ENCODE measurements at regions not wholly inside any gene's neighbourhood (a gene's known extent, or its start where the extent isn't known, plus 50 kb on each side); places are given as distances from the start of the nearest gene placed in this dataset.
"Not testable (repeated sequence)": the region's sequence is repeated elsewhere in the genome, so short reads cannot be mapped to it uniquely, and the experiment has no call there.

DNA sequence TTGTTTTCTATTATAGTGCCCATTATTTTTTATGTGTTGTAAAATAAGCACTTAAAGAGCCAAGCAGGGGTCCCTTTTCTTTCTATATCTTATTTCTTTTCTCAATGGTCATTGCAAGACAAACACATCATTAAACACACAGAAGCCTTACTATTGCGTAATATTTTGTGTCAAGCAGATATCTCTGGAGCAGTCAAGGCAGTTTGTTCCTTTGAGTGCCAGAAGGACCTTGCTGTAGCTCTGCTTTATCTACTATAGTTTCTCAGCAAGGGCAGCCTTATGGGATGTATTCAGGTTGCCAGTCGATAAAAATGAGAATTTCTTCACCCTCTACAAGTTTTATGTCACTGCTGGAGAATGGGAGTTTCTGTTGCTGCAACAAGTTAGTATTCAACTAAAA is 319.3 kb downstream of the TDRD3 start:
- DNase-seq (ENCODE audit: low read depth in 4 of 4, low spot score in 3 of 4), result no peak

- DNase-seq (ENCODE audit: low read depth in 4 of 4, low spot score in 3 of 4), result no peak
These were observed 310.9 kb downstream of the TDRD3 start for GRCh38 chr13:60707878-60708277.

GRCh38 chr13:60701895-60702294 is 304.9 kb downstream of the TDRD3 start:
- no peak for DNase-seq (ENCODE audit: low read depth in 4 of 4, low spot score in 3 of 4)

DNA sequence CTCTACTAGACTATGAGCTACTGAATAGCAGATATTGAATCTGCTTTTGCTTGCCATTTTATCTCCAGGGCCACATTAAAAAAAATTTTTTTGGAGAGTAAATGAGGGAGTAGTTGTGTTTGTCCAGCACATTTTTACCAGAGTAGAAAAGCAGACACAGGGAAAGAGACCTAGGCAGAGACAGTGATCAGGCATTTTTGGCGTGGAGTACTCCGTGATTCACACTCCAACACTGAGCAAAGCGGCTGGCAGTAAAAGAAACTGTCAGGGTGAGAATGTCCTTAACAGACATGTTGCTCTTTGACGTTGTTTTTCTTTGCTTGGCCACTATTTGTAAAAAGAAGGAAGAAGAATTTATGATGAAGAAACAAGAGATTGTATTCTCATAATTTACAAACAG is 304.0 kb downstream of the TDRD3 start:
- no peak for DNase-seq (ENCODE audit: low read depth in 4 of 4, low spot score in 3 of 4)

DNA sequence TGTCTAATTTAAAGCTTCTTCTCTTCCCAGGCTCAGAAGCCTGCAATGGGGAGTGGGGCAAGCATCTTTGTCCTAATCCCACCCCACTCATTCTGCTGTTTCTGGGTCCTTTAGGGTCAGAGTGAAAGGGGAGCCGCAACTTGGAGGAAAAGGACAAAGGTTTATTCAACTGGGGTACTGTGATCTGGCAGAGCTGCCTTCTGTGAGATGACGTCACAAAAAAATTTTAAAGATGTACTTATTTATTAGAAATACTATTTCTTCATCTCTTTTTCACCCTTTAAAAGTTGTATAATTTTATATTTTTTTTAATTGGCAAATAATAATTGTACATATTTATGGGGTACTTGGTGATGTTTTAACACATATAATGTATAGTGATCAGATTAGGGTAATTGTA is 302.6 kb downstream of the TDRD3 start:
- no peak for DNase-seq (ENCODE audit: low read depth in 4 of 4, low spot score in 3 of 4)

- no peak for DNase-seq (ENCODE audit: low read depth in 4 of 4, low spot score in 3 of 4)
These were observed 299.6 kb downstream of the TDRD3 start for GRCh38 chr13:60696602-60697001.

- DNase-seq (ENCODE audit: low read depth in 4 of 4, low spot score in 3 of 4), result no peak
These were observed 294.2 kb downstream of the TDRD3 start for GRCh38 chr13:60691268-60691667.

- DNase-seq (ENCODE audit: low read depth in 4 of 4, low spot score in 3 of 4), result no peak
These were observed 293.6 kb downstream of the TDRD3 start for GRCh38 chr13:60690604-60691003.

GRCh38 chr13:60689571-60689970 is 292.6 kb downstream of the TDRD3 start:
- DNase-seq (ENCODE audit: low read depth in 4 of 4, low spot score in 3 of 4), result no peak

GRCh38 chr13:60689076-60689475 is 292.1 kb downstream of the TDRD3 start:
- no peak for DNase-seq (ENCODE audit: low read depth in 4 of 4, low spot score in 3 of 4)

GRCh38 chr13:60679928-60680694 is 283.1 kb downstream of the TDRD3 start:
- DNase-seq (ENCODE audit: low read depth in 4 of 4, low spot score in 3 of 4), result peak in 1 of 4 donors; percentile 8

DNA sequence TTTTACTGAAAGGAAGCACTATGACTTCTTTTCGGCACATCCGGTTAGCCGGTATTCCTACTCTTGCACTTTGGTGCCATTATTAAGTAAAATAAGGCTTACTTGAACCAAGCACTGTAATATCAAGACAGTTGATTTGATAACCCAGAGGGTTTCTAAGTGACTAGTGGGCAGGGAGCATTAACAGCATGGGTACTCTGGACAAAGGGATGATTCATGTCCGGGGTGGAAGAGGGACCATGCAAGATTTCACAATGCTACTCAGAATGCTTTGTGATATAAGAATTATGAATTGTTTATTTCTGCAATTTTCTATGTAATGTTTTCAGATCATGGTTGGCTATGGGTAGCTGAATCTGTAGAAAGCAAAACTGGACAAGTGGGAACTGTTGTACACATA is 282.1 kb downstream of the TDRD3 start:
- DNase-seq (ENCODE audit: low read depth in 4 of 4, low spot score in 3 of 4), result no peak

DNA sequence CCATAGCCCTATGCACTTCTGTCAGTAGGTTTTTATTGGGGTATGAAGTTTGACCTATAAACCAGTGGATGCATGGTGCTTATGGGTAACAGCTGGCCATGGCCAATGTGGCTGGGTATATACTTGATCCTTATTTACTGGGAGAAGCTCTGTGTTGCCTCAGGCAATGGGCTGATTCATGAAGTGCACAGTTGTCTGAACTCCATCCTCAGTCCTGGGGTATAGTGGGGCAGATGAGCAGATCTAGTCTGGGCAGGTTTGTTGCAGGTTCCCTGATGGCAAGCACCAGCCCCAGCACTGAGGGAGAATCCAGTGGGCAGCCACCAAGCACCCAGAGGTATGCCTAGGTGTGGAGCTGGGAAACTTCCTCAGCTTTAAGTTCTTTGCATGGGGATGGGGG is 274.4 kb downstream of the TDRD3 start:
- no peak for DNase-seq (ENCODE audit: low read depth in 4 of 4, low spot score in 3 of 4)

GRCh38 chr13:60663788-60664187 is 266.8 kb downstream of the TDRD3 start:
- no peak for DNase-seq (ENCODE audit: low read depth in 4 of 4, low spot score in 3 of 4)

- no peak for DNase-seq (ENCODE audit: low read depth in 4 of 4, low spot score in 3 of 4)
These were observed 265.6 kb downstream of the TDRD3 start for GRCh38 chr13:60662595-60662994.

DNA sequence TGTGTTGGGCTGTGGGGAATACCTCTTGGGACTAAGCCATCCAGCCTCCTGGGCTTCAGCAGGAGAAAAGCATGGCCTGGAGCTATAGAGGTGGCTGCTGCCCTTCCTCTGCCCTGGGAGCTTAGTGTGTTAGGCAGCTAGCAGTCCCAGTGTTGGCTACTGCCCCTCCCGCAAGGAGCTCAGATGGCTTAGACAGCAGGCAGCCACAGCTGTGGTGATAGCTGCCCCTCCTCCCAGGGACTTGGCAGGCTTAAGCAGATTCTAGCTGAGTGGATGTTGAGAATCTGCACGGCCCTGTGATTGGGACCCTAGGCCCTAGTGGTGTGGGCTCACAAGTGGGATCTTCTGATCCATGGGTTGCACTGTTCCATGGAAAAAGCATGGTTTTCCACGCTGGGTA is 264.5 kb downstream of the TDRD3 start:
- DNase-seq (ENCODE audit: low read depth in 4 of 4, low spot score in 3 of 4), result no peak

DNA sequence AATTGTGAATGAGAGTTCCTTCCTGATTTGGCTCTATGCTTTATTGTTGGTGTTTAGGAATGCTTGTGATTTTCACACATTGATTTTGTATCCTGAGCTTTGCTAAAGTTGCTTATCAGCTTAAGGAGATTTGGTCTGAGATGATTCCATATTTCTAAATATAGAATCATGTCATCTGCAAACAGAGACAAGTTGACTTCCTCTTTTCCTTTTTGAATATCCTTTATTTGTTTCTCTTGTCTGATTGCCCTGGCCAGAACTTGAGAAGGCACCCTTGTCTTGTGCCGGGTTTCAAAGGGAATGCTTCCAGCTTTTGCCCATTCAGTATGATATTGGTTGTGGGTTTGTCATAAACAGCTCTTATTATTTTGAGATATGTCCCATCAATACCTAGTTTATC is 260.6 kb downstream of the TDRD3 start:
- DNase-seq (ENCODE audit: low read depth in 4 of 4, low spot score in 3 of 4), result not testable (repeated sequence)

DNA sequence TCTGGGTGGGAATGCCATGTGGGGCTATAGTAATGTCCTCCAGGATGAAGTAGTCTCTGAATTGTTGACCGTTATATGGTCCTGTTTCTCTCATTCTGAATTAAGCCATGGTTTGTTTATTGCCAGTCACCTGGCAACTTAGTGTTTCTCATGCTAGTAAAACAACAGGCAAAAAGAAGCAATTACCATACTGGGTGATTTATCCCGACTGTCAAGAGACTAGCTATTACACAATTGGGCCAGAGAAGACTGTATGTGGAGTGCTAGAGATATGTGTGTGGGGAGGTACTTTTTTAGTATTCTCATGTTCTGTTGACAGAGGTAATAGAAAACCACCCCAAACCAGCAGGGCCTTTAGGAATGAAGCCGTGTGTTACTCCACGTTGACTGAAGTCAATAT is 258.2 kb downstream of the TDRD3 start:
- DNase-seq (ENCODE audit: low read depth in 4 of 4, low spot score in 3 of 4), result peak in 2 of 4 donors; percentile 14 to 30

DNA sequence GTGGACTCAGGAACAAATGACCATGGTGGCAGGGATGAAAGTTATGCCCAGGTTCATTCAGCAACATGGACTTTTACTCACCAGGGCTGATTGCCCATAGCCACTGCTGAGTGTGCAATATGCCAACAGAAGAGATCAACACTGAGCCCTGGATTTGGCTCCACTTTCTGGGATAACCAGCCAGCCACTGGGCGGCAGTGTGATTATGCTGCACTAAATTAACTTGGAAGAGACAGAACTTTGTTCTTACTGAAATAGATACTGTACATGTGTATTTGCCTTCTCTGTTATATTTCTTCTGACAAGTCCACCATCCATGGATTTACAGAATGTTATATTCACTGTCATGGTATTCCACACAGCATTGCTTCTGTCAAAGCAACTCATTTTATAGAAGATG is 257.4 kb downstream of the TDRD3 start:
- no peak for DNase-seq (ENCODE audit: low read depth in 4 of 4, low spot score in 3 of 4)

GRCh38 chr13:60647547-60647946 is 250.5 kb downstream of the TDRD3 start:
- no peak for DNase-seq (ENCODE audit: low read depth in 4 of 4, low spot score in 3 of 4)

- DNase-seq (ENCODE audit: low read depth in 4 of 4, low spot score in 3 of 4), result peak in 2 of 4 donors; percentile 10 to 25
These were observed 249.6 kb downstream of the TDRD3 start for GRCh38 chr13:60646620-60647019.

DNA sequence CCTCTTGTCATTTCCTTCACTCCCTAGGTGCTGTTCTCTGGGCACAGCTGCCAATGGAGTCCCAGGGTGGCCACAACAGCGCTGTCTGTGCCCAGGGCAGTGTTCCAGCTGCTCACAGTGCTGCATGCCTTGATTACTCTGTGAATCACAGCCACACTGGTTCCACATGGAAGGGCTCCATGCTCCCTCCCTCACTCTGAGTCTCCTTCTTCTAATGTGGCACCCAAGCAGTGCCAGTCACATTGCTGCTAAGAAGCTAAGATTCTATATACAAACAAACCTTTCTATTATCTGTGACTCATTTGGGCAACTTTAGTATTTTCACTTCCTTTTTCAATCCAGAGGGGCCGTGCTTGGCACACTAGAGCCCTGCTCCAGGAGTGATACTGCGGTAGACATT is 248.7 kb downstream of the TDRD3 start:
- DNase-seq (ENCODE audit: low read depth in 4 of 4, low spot score in 3 of 4), result no peak

DNA sequence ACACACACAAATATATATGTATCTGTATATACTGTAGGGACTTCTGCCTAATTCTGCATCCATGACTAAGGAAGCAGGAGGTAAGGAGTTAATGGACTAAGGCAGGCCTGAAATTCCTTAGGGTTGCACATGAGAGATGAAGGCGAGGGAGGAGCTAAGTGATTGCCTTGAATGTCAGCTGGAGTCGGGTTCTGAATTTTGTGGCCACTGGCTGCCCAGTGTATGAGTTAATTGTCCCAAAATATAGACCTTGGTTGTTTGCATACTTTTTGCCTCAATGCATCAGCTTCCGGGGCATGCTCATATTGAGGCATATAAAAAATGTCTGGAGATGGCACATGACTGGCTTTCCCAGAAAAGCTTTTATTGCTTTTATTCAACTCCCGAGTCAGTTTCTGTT is 245.5 kb downstream of the TDRD3 start:
- peak in 1 of 4 donors; percentile 8 for DNase-seq (ENCODE audit: low read depth in 4 of 4, low spot score in 3 of 4)
